B cell (primary cell): ENCODE measurements at regions not wholly inside any gene's neighbourhood (a gene's known extent, or its start where the extent isn't known, plus 50 kb on each side); places are given as distances from the start of the nearest gene placed in this dataset.

Experiments
- ATAC-seq: fragments of 200-7000 bp; cut with Tn5 transposase; one replicate; pipeline ENCODE4 v1.10.0; 2021; ENCODE audit warnings: low read depth, mild to moderate bottlenecking, moderate number of reproducible peaks, moderate library complexity
- CTCF ChIA-PET: fragments of 350-600 bp; sonication (Branson Sonifier 250); formaldehyde crosslinking; loops from one replicate; lab custom pipeline; 2021; ENCODE audit warnings: antibody characterized with exemption, inconsistent platforms; lab: Charles Lee
- POLR2A ChIA-PET: fragments of 350-600 bp; sonication (Branson Sonifier 250); formaldehyde crosslinking; loops from one replicate; lab custom pipeline; 2021; ENCODE audit warnings: antibody characterized with exemption; lab: Charles Lee
- DNase-seq: peaks from one replicate; pipeline ENCODE4 v3.0.0; 2013
- H2AFZ ChIP-seq: 2 replicates; pipeline ENCODE4 v1.6.1; 2012; ENCODE audit warnings: mild to moderate bottlenecking, low read depth, low read length; ENCODE audit not compliant: insufficient read depth, poor library complexity, severe bottlenecking
- H3K27ac ChIP-seq, 2 donors: 1 replicate in 1 of 2; 2 replicates in 1 of 2; pipeline ENCODE4 v1.5.1; 2012 to 2013; ENCODE audit warnings: low read length in 2 of 2, mild to moderate bottlenecking in 2 of 2, moderate library complexity in 1 of 2
- H3K27me3 ChIP-seq, 4 experiments: fragments of 200-600 bp in 1 of 4; sonication (generic) in 1 of 4; replicated peaks in 1 of 4; 1 replicate in 2 of 4; 2 replicates in 2 of 4; pipeline versions ENCODE4 v1.6.1 to v1.7.0; 2013 to 2016; ENCODE audit warnings: low read length in 3 of 4, mild to moderate bottlenecking in 2 of 4, mixed read lengths in 1 of 4, moderate library complexity in 1 of 4; ENCODE audit not compliant: insufficient read depth in 4 of 4, control insufficient read depth in 3 of 4; ENCODE audit errors: control extremely low read depth in 1 of 4
- H3K36me3 ChIP-seq, 2 experiments: replicated peaks in 1 of 2; 1 replicate in 1 of 2; 2 replicates in 1 of 2; pipeline versions ENCODE4 v1.6.1 to v1.7.1; 2013; ENCODE audit warnings: low read length in 1 of 2; ENCODE audit not compliant: insufficient read depth in 2 of 2, control insufficient read depth in 1 of 2; ENCODE audit errors: control extremely low read depth in 1 of 2, extremely low read depth in 1 of 2
- H3K4me1 ChIP-seq, 2 donors: fragments of 200-600 bp in 1 of 2; sonication (generic) in 1 of 2; 1 replicate in 1 of 2; 2 replicates in 1 of 2; pipeline versions ENCODE4 v1.5.1 to v1.6.1; 2013 to 2017; ENCODE audit warnings: low read length in 2 of 2; ENCODE audit not compliant: control insufficient read depth in 2 of 2, insufficient read depth in 2 of 2
- H3K4me2 ChIP-seq: replicated peaks from 2 replicates; pipeline ENCODE3; 2012; ENCODE audit warnings: mild to moderate bottlenecking, low read depth, low read length; ENCODE audit not compliant: poor library complexity, severe bottlenecking
- H3K4me3 ChIP-seq, 5 experiments: fragments of 200-600 bp in 1 of 5; sonication (generic) in 1 of 5; 1 replicate in 3 of 5; 2 replicates in 2 of 5; pipeline versions ENCODE4 v1.5.1 to v1.7.0; 2011 to 2016; ENCODE audit warnings: low read length in 4 of 5, mild to moderate bottlenecking in 4 of 5, low read depth in 2 of 5, control low read depth in 1 of 5, moderate library complexity in 1 of 5; ENCODE audit not compliant: insufficient read depth in 1 of 5; ENCODE audit errors: control extremely low read depth in 1 of 5, extremely low read depth in 1 of 5
- H3K79me2 ChIP-seq: fragments of 200-600 bp; sonication (generic); one replicate; pipeline ENCODE4 v1.6.0; 2016; ENCODE audit warnings: low read length; ENCODE audit not compliant: control insufficient read depth, insufficient read depth
- H3K9ac ChIP-seq: fragments of 200-600 bp; sonication (generic); 2 replicates; pipeline ENCODE4 v1.6.1; 2017; ENCODE audit warnings: mild to moderate bottlenecking, low read length, moderate library complexity
- H3K9me3 ChIP-seq, 3 donors: one replicate each; pipeline versions ENCODE4 v1.6.1 to v1.7.1; 2013; ENCODE audit warnings: low read length in 2 of 3; ENCODE audit not compliant: control insufficient read depth in 2 of 3, insufficient read depth in 1 of 3; ENCODE audit errors: control extremely low read depth in 1 of 3
- H4K20me1 ChIP-seq: 2 replicates; pipeline ENCODE4 v1.6.0; 2012; ENCODE audit warnings: mild to moderate bottlenecking, low read length; ENCODE audit not compliant: insufficient read depth, control insufficient read depth, poor library complexity, severe bottlenecking
- H3K27ac Mint-ChIP-seq: one replicate; pipeline ENCODE4 v1.8.0; 2021; ENCODE audit warnings: mixed read lengths
- H3K27me3 Mint-ChIP-seq: one replicate; pipeline ENCODE4 v1.8.0; 2021; ENCODE audit warnings: mixed read lengths
- H3K4me1 Mint-ChIP-seq: one replicate; pipeline ENCODE4 v1.8.0; 2021; ENCODE audit warnings: mixed read lengths
- H3K4me3 Mint-ChIP-seq: one replicate; pipeline ENCODE4 v1.8.0; 2021; ENCODE audit warnings: mixed read lengths
- H3K9me3 Mint-ChIP-seq: one replicate; pipeline ENCODE4 v1.8.0; 2022; ENCODE audit warnings: mixed read lengths; ENCODE audit not compliant: insufficient read depth
- CTCF ChIP-seq: fragments of 200-600 bp; IDR thresholded peaks from one replicate; pipeline ENCODE4 v1.8.0; 2022; ENCODE audit warnings: antibody characterized with exemption, mild to moderate bottlenecking
- EZH2 ChIP-seq: IDR thresholded peaks from 2 replicates; pipeline ENCODE4 v1.6.1; 2012; ENCODE audit warnings: borderline replicate concordance, low read depth, mild to moderate bottlenecking, moderate library complexity, low read length; ENCODE audit not compliant: insufficient read depth, poor library complexity, severe bottlenecking
- WGBS: methylation state at CpG from one replicate; pipeline ENCODE4 v1.1.5; 2013; ENCODE audit warnings: missing lambda C conversion rate; ENCODE audit not compliant: insufficient coverage; 5-methylcytosine and 5-hydroxymethylcytosine counted together
- intact Hi-C: fragments of 100-400 bp; cut with micrococcal nuclease; formaldehyde crosslinking; loops from one replicate; pipeline ENCODE4 v1.10.0; 2022

- H3K4me3 Mint-ChIP-seq = no peak overlapping the region
- H3K36me3 ChIP-seq = no peaks in the 10 kb centered on the region
- no peaks in the 10 kb centered on the region for H4K20me1 ChIP-seq
- no peak overlapping the region for H2AFZ ChIP-seq
- no peaks in the 10 kb centered on the region for H3K9me3 Mint-ChIP-seq
- ChIA-PET CTCF (no interaction called here), POLR2A (no interaction called here)
- no peaks in the 10 kb centered on the region for H3K27me3 Mint-ChIP-seq
- no peaks in the 10 kb centered on the region for H3K27me3 ChIP-seq
- H3K27ac ChIP-seq = no peak overlapping the region
- TF ChIP-seq EZH2 (no peak), CTCF (no peak)
- H3K27ac Mint-ChIP-seq = no peak overlapping the region
- 41% methylated on average over 2 of the region's 6 CpGs for WGBS
- no peaks in the 10 kb centered on the region for H3K9me3 ChIP-seq
- H3K9ac ChIP-seq = no peak overlapping the region
- no peak overlapping the region for H3K4me3 ChIP-seq
- peaks cover 4% of the 10 kb centered on the region for H3K4me1 Mint-ChIP-seq
- no peaks in the 10 kb centered on the region for H3K4me1 ChIP-seq
- intact Hi-C loops = no loop called here
- H3K4me2 ChIP-seq = no peak overlapping the region
- ATAC-seq (peak; percentile 24), DNase-seq (no peak)
- H3K79me2 ChIP-seq = no peaks in the 10 kb centered on the region
These were observed 599.3 kb upstream of the CELF2 start for GRCh38 chr10:10418387-10418786.

GRCh38 chr10:10421071-10421470 is 596.6 kb upstream of the CELF2 start:
- no peak for DNase-seq
- ChIA-PET CTCF (no interaction called here), POLR2A (no interaction called here)
- H3K9ac ChIP-seq = no peak overlapping the region
- H3K4me1 Mint-ChIP-seq = peaks cover 4% of the 10 kb centered on the region
- H3K4me1 ChIP-seq = no peaks in the 10 kb centered on the region
- no peaks in the 10 kb centered on the region for H3K27me3 ChIP-seq
- H3K4me3 ChIP-seq = no peak overlapping the region
- H3K36me3 ChIP-seq = no peaks in the 10 kb centered on the region
- no peak overlapping the region for H3K27ac ChIP-seq
- H4K20me1 ChIP-seq = no peaks in the 10 kb centered on the region
- no peaks in the 10 kb centered on the region for H3K9me3 ChIP-seq
- TF ChIP-seq EZH2 (no peak), CTCF (no peak)
- H3K4me3 Mint-ChIP-seq = no peak overlapping the region
- H3K27me3 Mint-ChIP-seq = no peaks in the 10 kb centered on the region
- H3K27ac Mint-ChIP-seq = no peak overlapping the region
- no peak overlapping the region for H2AFZ ChIP-seq
- H3K9me3 Mint-ChIP-seq = no peaks in the 10 kb centered on the region
- no peak overlapping the region for H3K4me2 ChIP-seq
- no peaks in the 10 kb centered on the region for H3K79me2 ChIP-seq
- ATAC-seq = no peak
- WGBS = 77% methylated on average over 4 of the region's 5 CpGs
- intact Hi-C loops = no loop called here
